ENCODE measurements at regions not wholly inside any gene's neighbourhood (a gene's known extent, or its start where the extent isn't known, plus 50 kb on each side); places are given as distances from the start of the nearest gene placed in this dataset.

GRCh38 chr7:67302113-67303039 lies 305.7 kb downstream of the TYW1 start:
- TF ChIP-seq, protein P1, sequence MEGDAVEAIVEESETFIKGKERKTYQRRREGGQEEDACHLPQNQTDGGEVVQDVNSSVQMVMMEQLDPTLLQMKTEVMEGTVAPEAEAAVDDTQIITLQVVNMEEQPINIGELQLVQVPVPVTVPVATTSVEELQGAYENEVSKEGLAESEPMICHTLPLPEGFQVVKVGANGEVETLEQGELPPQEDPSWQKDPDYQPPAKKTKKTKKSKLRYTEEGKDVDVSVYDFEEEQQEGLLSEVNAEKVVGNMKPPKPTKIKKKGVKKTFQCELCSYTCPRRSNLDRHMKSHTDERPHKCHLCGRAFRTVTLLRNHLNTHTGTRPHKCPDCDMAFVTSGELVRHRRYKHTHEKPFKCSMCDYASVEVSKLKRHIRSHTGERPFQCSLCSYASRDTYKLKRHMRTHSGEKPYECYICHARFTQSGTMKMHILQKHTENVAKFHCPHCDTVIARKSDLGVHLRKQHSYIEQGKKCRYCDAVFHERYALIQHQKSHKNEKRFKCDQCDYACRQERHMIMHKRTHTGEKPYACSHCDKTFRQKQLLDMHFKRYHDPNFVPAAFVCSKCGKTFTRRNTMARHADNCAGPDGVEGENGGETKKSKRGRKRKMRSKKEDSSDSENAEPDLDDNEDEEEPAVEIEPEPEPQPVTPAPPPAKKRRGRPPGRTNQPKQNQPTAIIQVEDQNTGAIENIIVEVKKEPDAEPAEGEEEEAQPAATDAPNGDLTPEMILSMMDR (conservative IDR thresholded peaks at IDR 0.05; ENCODE audit: low read length): no peak
- TF ChIP-seq EZH2phosphoT487 (IDR thresholded peaks at IDR 0.05; ENCODE audit: borderline replicate concordance): no peak
